ENCODE measurements at regions not wholly inside any gene's neighbourhood (a gene's known extent, or its start where the extent isn't known, plus 50 kb on each side); places are given as distances from the start of the nearest gene placed in this dataset.

DNA sequence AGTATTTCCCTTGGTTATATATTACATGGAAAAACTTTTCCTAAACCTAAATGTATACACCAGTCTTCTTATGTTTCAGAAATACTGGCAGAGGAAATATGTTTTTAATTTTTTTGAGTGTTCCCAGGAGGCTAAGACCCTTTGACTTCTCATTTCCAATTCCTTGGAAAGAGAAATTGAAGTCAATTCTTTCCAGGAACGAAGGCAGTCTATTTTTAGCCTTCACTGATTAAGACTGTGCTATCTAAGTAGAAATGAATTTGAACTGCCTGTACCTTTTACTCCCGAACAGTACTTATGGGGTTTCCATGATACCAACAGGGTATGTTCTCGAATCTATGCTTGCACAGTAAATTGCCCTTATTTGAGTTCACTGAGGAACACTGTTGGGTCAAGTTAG lies 340.3 kb upstream of the CD180 start:
- no peaks in the 10 kb centered on the region for H3K79me1 ChIP-seq (ENCODE audit: insufficient read depth, low read depth, low read length, poor library complexity, severe bottlenecking)
- no peak overlapping the region for H3K56ac ChIP-seq (ENCODE audit: insufficient read length, low read depth, low read length)
- H4K91ac ChIP-seq (ENCODE audit: insufficient read length, low read depth, low read length): no peak overlapping the region
- WGBS (ENCODE audit: extremely low coverage, insufficient read length, low lambda C conversion rate): no CpG with 5 or more reads among the region's 3 CpGs
- no peaks in the 10 kb centered on the region for H3K9me3 ChIP-seq (ENCODE audit: control insufficient read depth, low read depth, low read length)
- no peak overlapping the region for H4K8ac ChIP-seq (replicated peaks; ENCODE audit: insufficient read length, low read depth, low read length)
- H2AK5ac ChIP-seq (ENCODE audit: insufficient read length, low read length): no peak overlapping the region
- no peaks in the 10 kb centered on the region for H3K4me1 ChIP-seq (ENCODE audit: insufficient read depth, low read length)
- Mint-ChIP-seq H3K4me3 (no peak overlapping the region), H3K27me3 (ENCODE audit: low read depth) (no peaks in the 10 kb centered on the region), H3K4me1 (no peaks in the 10 kb centered on the region), H3K36me3 (ENCODE audit: insufficient read depth in 1 of 3, low read depth in 3 of 3) (no peaks in the 10 kb centered on the region), H3K27ac (no peak overlapping the region), H3K9me3 (no peaks in the 10 kb centered on the region)
- H3K23me2 ChIP-seq (ENCODE audit: insufficient read length, low read depth, low read length, poor library complexity, severe bottlenecking): no peaks in the 10 kb centered on the region
- no peak overlapping the region for H3K4ac ChIP-seq (ENCODE audit: low read depth, low read length)
- no peak overlapping the region for H2BK20ac ChIP-seq (ENCODE audit: low read depth, low read length, poor library complexity, severe bottlenecking)
- H4K5ac ChIP-seq (ENCODE audit: insufficient read length, low read depth, low read length): no peak overlapping the region
- H2BK120ac ChIP-seq (ENCODE audit: low read depth, low read length, poor library complexity, severe bottlenecking): no peak overlapping the region
- H3K27ac ChIP-seq (ENCODE audit: insufficient read length, low read depth, low read length): no peak overlapping the region
- no peak overlapping the region for H3K14ac ChIP-seq (ENCODE audit: insufficient read depth, low read length)
- H4K20me1 ChIP-seq (ENCODE audit: control insufficient read depth, insufficient read depth, insufficient read length): no peaks in the 10 kb centered on the region
- no peaks in the 10 kb centered on the region for H3K79me2 ChIP-seq (ENCODE audit: insufficient read depth, low read length)
- H3K23ac ChIP-seq (ENCODE audit: insufficient read length, low read depth, low read length): no peak overlapping the region
- no peak overlapping the region for H2BK15ac ChIP-seq (ENCODE audit: low read depth, low read length)
- no peak for DNase-seq
- H3K27me3 ChIP-seq (ENCODE audit: insufficient read depth, low read length): no peaks in the 10 kb centered on the region
- H3K4me2 ChIP-seq (ENCODE audit: insufficient read depth, insufficient read length, low read length): no peak overlapping the region
- H2BK12ac ChIP-seq (ENCODE audit: insufficient read length, low read depth, low read length): no peak overlapping the region
- TF ChIP-seq, protein P1, sequence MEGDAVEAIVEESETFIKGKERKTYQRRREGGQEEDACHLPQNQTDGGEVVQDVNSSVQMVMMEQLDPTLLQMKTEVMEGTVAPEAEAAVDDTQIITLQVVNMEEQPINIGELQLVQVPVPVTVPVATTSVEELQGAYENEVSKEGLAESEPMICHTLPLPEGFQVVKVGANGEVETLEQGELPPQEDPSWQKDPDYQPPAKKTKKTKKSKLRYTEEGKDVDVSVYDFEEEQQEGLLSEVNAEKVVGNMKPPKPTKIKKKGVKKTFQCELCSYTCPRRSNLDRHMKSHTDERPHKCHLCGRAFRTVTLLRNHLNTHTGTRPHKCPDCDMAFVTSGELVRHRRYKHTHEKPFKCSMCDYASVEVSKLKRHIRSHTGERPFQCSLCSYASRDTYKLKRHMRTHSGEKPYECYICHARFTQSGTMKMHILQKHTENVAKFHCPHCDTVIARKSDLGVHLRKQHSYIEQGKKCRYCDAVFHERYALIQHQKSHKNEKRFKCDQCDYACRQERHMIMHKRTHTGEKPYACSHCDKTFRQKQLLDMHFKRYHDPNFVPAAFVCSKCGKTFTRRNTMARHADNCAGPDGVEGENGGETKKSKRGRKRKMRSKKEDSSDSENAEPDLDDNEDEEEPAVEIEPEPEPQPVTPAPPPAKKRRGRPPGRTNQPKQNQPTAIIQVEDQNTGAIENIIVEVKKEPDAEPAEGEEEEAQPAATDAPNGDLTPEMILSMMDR (conservative IDR thresholded peaks at IDR 0.05): no peak
- H2BK5ac ChIP-seq (ENCODE audit: insufficient read length, low read length): no peak overlapping the region
- H3K18ac ChIP-seq (ENCODE audit: insufficient read length, low read depth, low read length): no peak overlapping the region
- no peak overlapping the region for H3T11ph ChIP-seq (ENCODE audit: low read length)
- no peak overlapping the region for H3K9ac ChIP-seq (ENCODE audit: extremely low read depth, insufficient read length, low read length)
- H2AFZ ChIP-seq (ENCODE audit: low read length): no peak overlapping the region
